Astrocyte of the cerebellum (primary cell): ENCODE measurements at regions not wholly inside any gene's neighbourhood (a gene's known extent, or its start where the extent isn't known, plus 50 kb on each side); places are given as distances from the start of the nearest gene placed in this dataset.

Experiments
- DNase-seq: peaks from one replicate; pipeline ENCODE4 v3.0.0-alpha.2; 2011; ENCODE audit warnings: low read depth
- H3K4me3 ChIP-seq: 2 replicates; pipeline ENCODE4 v1.5.1; 2011; ENCODE audit warnings: mild to moderate bottlenecking, low read depth, low read length, moderate library complexity
- in situ Hi-C: cut with HindIII; loops from 2 replicates; pipeline ENCODE4 v1.10.0; 2017; ENCODE audit warnings: low sequenced_read_pairs
- TF ChIP-seq, protein P1 (sequence below): IDR thresholded peaks from 2 replicates; pipeline ENCODE4 v1.5.1; 2012; ENCODE audit warnings: low read length, low read depth, moderate library complexity, mild to moderate bottlenecking; ENCODE audit errors: missing control alignments

GRCh38 chr5:145205546-145205945 is 629.6 kb downstream of the PRELID2 start:
- no peak overlapping the region for H3K4me3 ChIP-seq
- in situ Hi-C loops = no loop called here
- no peak for DNase-seq
- TF ChIP-seq, protein P1, sequence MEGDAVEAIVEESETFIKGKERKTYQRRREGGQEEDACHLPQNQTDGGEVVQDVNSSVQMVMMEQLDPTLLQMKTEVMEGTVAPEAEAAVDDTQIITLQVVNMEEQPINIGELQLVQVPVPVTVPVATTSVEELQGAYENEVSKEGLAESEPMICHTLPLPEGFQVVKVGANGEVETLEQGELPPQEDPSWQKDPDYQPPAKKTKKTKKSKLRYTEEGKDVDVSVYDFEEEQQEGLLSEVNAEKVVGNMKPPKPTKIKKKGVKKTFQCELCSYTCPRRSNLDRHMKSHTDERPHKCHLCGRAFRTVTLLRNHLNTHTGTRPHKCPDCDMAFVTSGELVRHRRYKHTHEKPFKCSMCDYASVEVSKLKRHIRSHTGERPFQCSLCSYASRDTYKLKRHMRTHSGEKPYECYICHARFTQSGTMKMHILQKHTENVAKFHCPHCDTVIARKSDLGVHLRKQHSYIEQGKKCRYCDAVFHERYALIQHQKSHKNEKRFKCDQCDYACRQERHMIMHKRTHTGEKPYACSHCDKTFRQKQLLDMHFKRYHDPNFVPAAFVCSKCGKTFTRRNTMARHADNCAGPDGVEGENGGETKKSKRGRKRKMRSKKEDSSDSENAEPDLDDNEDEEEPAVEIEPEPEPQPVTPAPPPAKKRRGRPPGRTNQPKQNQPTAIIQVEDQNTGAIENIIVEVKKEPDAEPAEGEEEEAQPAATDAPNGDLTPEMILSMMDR = no peak

- H3K4me3 ChIP-seq = no peak overlapping the region
- in situ Hi-C loops = no loop called here
- no peak for DNase-seq
- TF ChIP-seq, protein P1 = no peak
Observed at GRCh38 chr5:145204743-145205142, 630.4 kb downstream of the PRELID2 start.

- in situ Hi-C loops = no loop called here
- no peak overlapping the region for H3K4me3 ChIP-seq
- TF ChIP-seq, protein P1 = no peak
- no peak for DNase-seq
Observed at GRCh38 chr5:145203193-145203592, 631.9 kb downstream of the PRELID2 start.

DNA sequence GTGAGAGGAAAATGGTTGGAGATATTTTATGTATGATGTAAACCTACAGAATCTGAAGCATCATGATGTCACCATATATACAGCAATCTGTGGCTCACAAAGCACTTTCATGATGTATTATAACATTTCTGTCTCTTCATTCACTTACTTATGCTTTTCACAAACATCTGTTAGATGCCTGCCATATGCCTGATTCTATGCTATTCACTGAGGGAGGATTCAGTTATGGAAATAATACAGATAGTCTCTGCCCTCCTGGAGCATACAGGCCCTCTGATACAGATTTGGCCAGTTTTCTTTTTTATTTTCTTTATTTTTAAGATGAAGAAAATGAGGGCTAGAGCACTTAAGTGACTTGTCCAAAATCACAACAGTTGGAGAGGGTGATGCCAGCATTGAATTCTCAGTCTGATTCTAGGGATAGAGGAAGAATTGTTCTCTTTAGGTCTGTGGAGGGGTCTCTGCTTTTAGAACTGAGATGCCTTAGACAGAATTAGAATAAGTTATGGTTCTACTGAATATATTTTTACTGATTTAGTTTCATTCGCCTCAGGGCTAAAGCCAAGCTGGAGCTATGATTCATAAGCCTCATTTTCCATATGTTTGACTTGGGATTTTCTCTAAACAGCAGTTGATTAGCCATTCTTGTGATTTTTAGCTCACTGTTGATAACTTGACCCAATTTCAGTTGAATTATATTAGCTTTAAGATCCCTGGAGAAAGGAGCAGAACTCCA is 636.4 kb downstream of the PRELID2 start:
- TF ChIP-seq, protein P1 = no peak
- in situ Hi-C loops = no loop called here
- DNase-seq = no peak
- no peak overlapping the region for H3K4me3 ChIP-seq

GRCh38 chr5:145189746-145190145 is 645.4 kb downstream of the PRELID2 start:
- TF ChIP-seq, protein P1 = no peak
- no peak overlapping the region for H3K4me3 ChIP-seq
- DNase-seq = no peak
- in situ Hi-C loops = no loop called here

GRCh38 chr5:145180371-145180770 is 654.8 kb downstream of the PRELID2 start:
- no peak overlapping the region for H3K4me3 ChIP-seq
- in situ Hi-C loops = no loop called here
- DNase-seq = no peak
- TF ChIP-seq, protein P1 = no peak
